ENCODE measurements at regions not wholly inside any gene's neighbourhood (a gene's known extent, or its start where the extent isn't known, plus 50 kb on each side); places are given as distances from the start of the nearest gene placed in this dataset.

- TF ChIP-seq CTCF (conservative IDR thresholded peaks at IDR 0.05 in 1 of 2, IDR thresholded peaks at IDR 0.05 in 1 of 2; ENCODE audit: extremely low read depth in 1 of 2, insufficient read depth in 1 of 2, low read depth in 1 of 2, low read length in 2 of 2) (no peak), EZH2 (IDR thresholded peaks at IDR 0.05; ENCODE audit: borderline replicate concordance, low read length) (no peak)
These were observed 498.9 kb downstream of the RPS24 start for GRCh38 chr10:78532480-78533042.

Data from mammary epithelial cell (primary cell).